ENCODE measurements at regions not wholly inside any gene's neighbourhood (a gene's known extent, or its start where the extent isn't known, plus 50 kb on each side); places are given as distances from the start of the nearest gene placed in this dataset.

GRCh38 chr22:26822313-26822712, 164.9 kb downstream of the MIAT start:
- no peak overlapping the region for H2AK5ac ChIP-seq (ENCODE audit: low read depth, low read length)
- no peaks in the 10 kb centered on the region; a peak in 1 of 8 replicates for H3K36me3 ChIP-seq (ENCODE audit: control insufficient read depth in 2 of 4, insufficient read depth in 4 of 4, low read length in 3 of 4)
- H3K79me2 ChIP-seq (ENCODE audit: control insufficient read depth in 1 of 2, insufficient read depth in 2 of 2, low read length in 2 of 2): no peaks in the 10 kb centered on the region
- H3K56ac ChIP-seq (replicated peaks; ENCODE audit: insufficient read length, low read depth, low read length): no peak overlapping the region
- no peak overlapping the region for H2BK12ac ChIP-seq (ENCODE audit: low read depth, low read length)
- no peak overlapping the region for H3K14ac ChIP-seq (ENCODE audit: insufficient read length)
- H4K5ac ChIP-seq (ENCODE audit: insufficient read length, low read depth, low read length): no peak overlapping the region
- H3K4me3 ChIP-seq (ENCODE audit: extremely low read depth in 1 of 4, insufficient read depth in 2 of 4, low read depth in 3 of 4, low read length in 4 of 4): no peak overlapping the region
- 76% methylated on average over 2 of the region's 2 CpGs; no CpG with 5 or more reads in 1 of the 2 experiments for WGBS, 2 experiments (ENCODE audit: extremely low coverage in 1 of 2, insufficient coverage in 1 of 2, insufficient read length in 1 of 2, insufficient replicate concordance in 2 of 2, low coverage in 1 of 2, low lambda C conversion rate in 2 of 2, missing lambda C conversion rate in 1 of 2)
- H3K23ac ChIP-seq (ENCODE audit: insufficient read length): no peak overlapping the region
- no peaks in the 10 kb centered on the region; a peak in 1 of 7 replicates for H3K4me1 ChIP-seq (replicated peaks in 1 of 4; ENCODE audit: control insufficient read depth in 3 of 4, insufficient read depth in 4 of 4, low read length in 3 of 4)
- no peak overlapping the region for H3K4ac ChIP-seq (replicated peaks; ENCODE audit: insufficient read length, low read depth, low read length)
- TF ChIP-seq CREB1 (IDR thresholded peaks at IDR 0.05) (no peak), RFX5 (IDR thresholded peaks at IDR 0.05; ENCODE audit: borderline replicate concordance, low read depth, low read length) (no peak), CHD1 (IDR thresholded peaks at IDR 0.05; ENCODE audit: low read depth, low read length) (no peak), JUND (IDR thresholded peaks at IDR 0.05; ENCODE audit: low read length) (no peak), ASH2L (IDR thresholded peaks at IDR 0.05; ENCODE audit: low read length) (no peak), SP2 (IDR thresholded peaks at IDR 0.05; ENCODE audit: low read length) (no peak), CEBPB (IDR thresholded peaks at IDR 0.05; ENCODE audit: low read depth, low read length) (no peak), RAD21 (IDR thresholded peaks at IDR 0.05 in 1 of 2, conservative IDR thresholded peaks at IDR 0.05 in 1 of 2; ENCODE audit: low read depth in 2 of 2, low read length in 2 of 2) (0 out of 4 replicates have a peak, but pooled peaks of 1 of the 2 experiments have one; percentile 15)
- H2BK20ac ChIP-seq (ENCODE audit: low read length): peak overlapping the region; percentile 73; the same call in 1 of the 2 replicates
- ChIA-PET POLR2A (ENCODE audit: partially characterized antibody) (interaction anchor here (0.6 kb wide), 1 partner anchor 359 kb away, joined by 3 read pairs; no protein-coding TSS in a partner anchor), CTCF (ENCODE audit: partially characterized antibody) (interaction anchor here (0.8 to 2.6 kb wide), 7 partner anchors 8 to 66 kb away, joined by 3 to 16 read pairs (median 5); no protein-coding TSS in a partner anchor)
- H3K9me3 ChIP-seq (ENCODE audit: insufficient read depth in 2 of 2, low read depth in 1 of 2, low read length in 1 of 2): peaks cover 17% of the 10 kb centered on the region in 2 experiments; a peak in 3 of 4 replicates
- no peak overlapping the region for H3K4me2 ChIP-seq (ENCODE audit: insufficient read depth in 1 of 2, low read depth in 2 of 2, low read length in 2 of 2)
- no peak overlapping the region for H4K91ac ChIP-seq (replicated peaks; ENCODE audit: insufficient read length, low read length)
- H3K9ac ChIP-seq (replicated peaks in 1 of 4; ENCODE audit: extremely low read depth in 1 of 4, low read depth in 3 of 4, low read length in 3 of 4): no peak overlapping the region
- H2AFZ ChIP-seq (ENCODE audit: low read length): no peak overlapping the region
- H3K27me3 ChIP-seq (replicated peaks in 1 of 4; ENCODE audit: control insufficient read depth in 3 of 4, extremely low read depth in 1 of 4, insufficient read depth in 3 of 4, low read length in 3 of 4): 0 out of 7 replicates have a peak, but pooled peaks cover 0 to 2% (median 0%) of the 10 kb centered on the region in 4 experiments
- DNase-seq (ENCODE audit: low read depth in 1 of 2, low spot score in 2 of 2): no peak
- no peak for FAIRE-seq
- H3K79me1 ChIP-seq (ENCODE audit: low read depth, low read length): no peaks in the 10 kb centered on the region
- H4K20me1 ChIP-seq (replicated peaks in 1 of 2; ENCODE audit: control insufficient read depth in 1 of 2, insufficient read depth in 2 of 2, low read length in 2 of 2): no peaks in the 10 kb centered on the region
- H3K18ac ChIP-seq (ENCODE audit: extremely low read depth, low read length): no peak overlapping the region
- no peak overlapping the region for H2BK5ac ChIP-seq (ENCODE audit: low read depth, low read length)
- H4K8ac ChIP-seq (ENCODE audit: extremely low read depth, insufficient read depth, low read length): no peak overlapping the region
- no peak overlapping the region for H3K27ac ChIP-seq (ENCODE audit: low read depth, low read length)
- peak overlapping the region; percentile 21; the same call in 1 of the 2 replicates for H2BK15ac ChIP-seq (ENCODE audit: low read length)
- no peak overlapping the region for H2BK120ac ChIP-seq (replicated peaks; ENCODE audit: low read depth, low read length)
- H3K23me2 ChIP-seq (ENCODE audit: low read depth, low read length): no peaks in the 10 kb centered on the region

All from H1 (cell line).